ENCODE measurements at regions not wholly inside any gene's neighbourhood (a gene's known extent, or its start where the extent isn't known, plus 50 kb on each side); places are given as distances from the start of the nearest gene placed in this dataset.
"Not testable (repeated sequence)": the region's sequence is repeated elsewhere in the genome, so short reads cannot be mapped to it uniquely, and the experiment has no call there.

DNA sequence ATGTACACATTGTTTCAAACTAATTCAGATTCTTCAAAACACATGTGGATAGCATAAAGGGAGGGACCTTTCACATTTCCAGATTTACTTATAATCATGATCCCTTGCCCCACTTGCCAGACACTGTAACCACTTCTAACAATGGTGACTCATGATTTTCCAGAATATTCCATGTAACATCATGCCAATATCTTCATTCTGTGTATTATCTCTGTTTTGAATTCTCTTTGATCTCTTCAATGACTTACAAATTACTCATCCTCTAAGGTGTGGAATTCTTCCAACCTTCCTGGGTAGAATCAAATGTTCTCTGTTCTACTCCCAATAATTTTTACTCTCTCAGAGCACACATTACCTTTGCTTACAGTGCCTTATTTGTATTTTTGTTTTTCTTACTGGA is 517.1 kb downstream of the PCDH7 start:
- DNase-seq (ENCODE audit: low read depth), result no peak
- H3K4me3 ChIP-seq (ENCODE audit: low read depth, low read length), result no peak overlapping the region
- TF ChIP-seq, protein P1, sequence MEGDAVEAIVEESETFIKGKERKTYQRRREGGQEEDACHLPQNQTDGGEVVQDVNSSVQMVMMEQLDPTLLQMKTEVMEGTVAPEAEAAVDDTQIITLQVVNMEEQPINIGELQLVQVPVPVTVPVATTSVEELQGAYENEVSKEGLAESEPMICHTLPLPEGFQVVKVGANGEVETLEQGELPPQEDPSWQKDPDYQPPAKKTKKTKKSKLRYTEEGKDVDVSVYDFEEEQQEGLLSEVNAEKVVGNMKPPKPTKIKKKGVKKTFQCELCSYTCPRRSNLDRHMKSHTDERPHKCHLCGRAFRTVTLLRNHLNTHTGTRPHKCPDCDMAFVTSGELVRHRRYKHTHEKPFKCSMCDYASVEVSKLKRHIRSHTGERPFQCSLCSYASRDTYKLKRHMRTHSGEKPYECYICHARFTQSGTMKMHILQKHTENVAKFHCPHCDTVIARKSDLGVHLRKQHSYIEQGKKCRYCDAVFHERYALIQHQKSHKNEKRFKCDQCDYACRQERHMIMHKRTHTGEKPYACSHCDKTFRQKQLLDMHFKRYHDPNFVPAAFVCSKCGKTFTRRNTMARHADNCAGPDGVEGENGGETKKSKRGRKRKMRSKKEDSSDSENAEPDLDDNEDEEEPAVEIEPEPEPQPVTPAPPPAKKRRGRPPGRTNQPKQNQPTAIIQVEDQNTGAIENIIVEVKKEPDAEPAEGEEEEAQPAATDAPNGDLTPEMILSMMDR (conservative IDR thresholded peaks at IDR 0.05; ENCODE audit: low read depth, low read length), result no peak

DNA sequence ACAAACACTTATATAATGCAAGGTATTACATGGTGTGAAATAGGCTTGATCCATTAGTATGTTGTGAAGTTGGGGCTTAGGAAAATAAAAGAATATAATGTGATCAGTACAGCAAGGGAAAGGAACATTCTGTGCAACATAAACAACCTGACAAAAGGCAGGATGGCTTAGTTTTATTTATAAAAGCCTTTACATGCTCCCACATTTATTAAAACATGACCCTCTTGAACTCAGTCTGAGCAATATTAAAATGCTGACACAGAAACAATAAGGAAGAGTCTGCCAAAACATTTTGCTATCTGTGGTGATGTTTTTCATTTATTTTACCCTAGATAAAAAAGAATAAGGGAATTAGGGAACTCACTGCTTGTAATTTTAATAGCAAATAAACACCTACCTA is 519.7 kb downstream of the PCDH7 start:
- no peak overlapping the region for H3K4me3 ChIP-seq (ENCODE audit: low read depth, low read length)
- TF ChIP-seq, protein P1 (conservative IDR thresholded peaks at IDR 0.05; ENCODE audit: low read depth, low read length), result no peak
- DNase-seq (ENCODE audit: low read depth), result no peak

DNA sequence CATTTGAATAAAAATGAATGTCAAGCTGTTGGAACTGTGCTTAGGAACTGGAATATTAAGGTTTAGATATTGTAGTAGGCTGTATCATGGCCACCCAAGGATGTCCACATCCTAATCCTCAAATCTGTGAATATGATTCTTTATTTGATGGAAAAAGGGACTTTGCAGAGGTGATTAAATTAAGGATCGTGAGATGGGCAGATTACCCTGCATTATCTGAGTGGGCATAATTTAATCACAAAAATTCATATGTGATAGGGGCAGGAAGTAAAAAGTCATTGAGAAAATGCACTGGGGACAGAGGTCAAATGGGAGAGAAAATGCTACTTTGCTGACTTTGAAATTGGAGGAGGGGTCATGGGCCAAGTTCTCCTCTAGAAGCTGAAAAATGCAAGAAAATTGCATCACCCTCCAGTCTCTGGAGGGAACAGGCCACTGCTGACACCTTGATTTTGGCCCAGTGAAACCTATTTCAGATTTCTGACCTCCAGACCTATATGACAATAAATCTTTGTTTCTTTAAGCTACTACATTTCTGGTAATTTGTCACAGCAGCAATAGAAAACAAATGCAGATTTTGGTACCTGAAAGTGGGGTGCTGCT is 521.4 kb downstream of the PCDH7 start:
- no peak for DNase-seq (ENCODE audit: low read depth)
- H3K4me3 ChIP-seq (ENCODE audit: low read depth, low read length), result no peak overlapping the region
- TF ChIP-seq, protein P1 (conservative IDR thresholded peaks at IDR 0.05; ENCODE audit: low read depth, low read length), result no peak

DNA sequence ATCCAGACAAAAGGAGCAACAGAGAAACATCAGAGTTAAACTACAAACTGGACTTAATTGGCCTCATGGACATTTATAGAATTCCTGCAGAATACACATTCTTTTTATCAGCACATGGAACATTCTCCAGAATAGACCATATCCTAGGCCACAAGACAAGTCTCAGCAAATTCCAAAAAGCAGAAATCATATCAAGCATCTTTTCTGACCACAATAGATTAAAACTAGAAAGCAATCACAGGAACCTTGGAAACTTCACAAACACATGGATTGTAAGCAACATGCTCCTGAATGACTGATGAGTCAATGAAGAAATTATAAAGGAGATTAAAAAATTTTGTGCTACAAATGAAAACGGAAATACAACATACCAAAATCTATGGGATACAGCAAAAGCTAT is 526.7 kb downstream of the PCDH7 start:
- TF ChIP-seq, protein P1 (conservative IDR thresholded peaks at IDR 0.05; ENCODE audit: low read depth, low read length), result no peak
- no peak overlapping the region for H3K4me3 ChIP-seq (ENCODE audit: low read depth, low read length)
- DNase-seq (ENCODE audit: low read depth), result no peak

DNA sequence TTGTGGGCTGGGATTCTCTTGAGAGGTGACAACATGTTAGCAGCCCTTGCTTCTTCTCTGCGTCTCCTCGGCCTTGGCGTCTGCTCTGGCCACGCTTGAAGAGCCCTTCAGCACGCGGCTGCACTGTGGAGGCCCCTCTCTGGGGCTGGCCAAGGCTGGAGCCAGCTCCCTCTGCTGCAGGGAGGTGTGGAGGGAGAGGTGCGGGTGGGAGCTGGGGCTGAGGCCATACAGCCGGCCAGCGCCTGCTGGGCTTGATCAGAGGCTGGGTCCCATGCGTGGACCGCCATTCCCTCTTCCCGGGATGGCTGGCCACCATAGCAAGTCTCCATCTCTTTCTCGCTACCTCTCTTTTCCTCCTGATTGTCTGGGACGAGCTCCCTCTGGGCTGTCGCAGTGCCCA is 539.0 kb downstream of the PCDH7 start:
- DNase-seq (ENCODE audit: low read depth), result no peak
- H3K4me3 ChIP-seq (ENCODE audit: low read depth, low read length), result no peak overlapping the region
- TF ChIP-seq, protein P1 (conservative IDR thresholded peaks at IDR 0.05; ENCODE audit: low read depth, low read length), result no peak

DNA sequence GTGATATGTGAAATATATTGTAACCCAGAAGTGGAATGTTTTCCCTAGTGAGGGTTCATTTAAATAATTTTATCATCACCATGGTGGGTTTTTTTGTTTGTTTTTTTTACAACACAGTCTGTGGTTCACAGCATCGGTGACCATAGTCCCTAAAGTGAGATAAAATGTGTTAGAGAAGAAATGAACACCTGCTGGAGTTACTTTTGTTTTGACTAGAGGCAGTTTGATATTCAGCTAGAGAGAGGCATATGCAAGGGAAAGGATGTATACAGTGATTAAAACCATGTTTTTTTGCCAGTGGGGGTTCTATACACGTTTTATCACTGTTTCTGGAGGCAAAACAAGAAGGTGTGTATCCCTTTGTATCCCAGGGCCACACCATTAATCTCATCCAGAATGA is 541.5 kb downstream of the PCDH7 start:
- H3K4me3 ChIP-seq (ENCODE audit: low read depth, low read length), result no peak overlapping the region
- DNase-seq (ENCODE audit: low read depth), result no peak
- TF ChIP-seq, protein P1 (conservative IDR thresholded peaks at IDR 0.05; ENCODE audit: low read depth, low read length), result no peak

DNA sequence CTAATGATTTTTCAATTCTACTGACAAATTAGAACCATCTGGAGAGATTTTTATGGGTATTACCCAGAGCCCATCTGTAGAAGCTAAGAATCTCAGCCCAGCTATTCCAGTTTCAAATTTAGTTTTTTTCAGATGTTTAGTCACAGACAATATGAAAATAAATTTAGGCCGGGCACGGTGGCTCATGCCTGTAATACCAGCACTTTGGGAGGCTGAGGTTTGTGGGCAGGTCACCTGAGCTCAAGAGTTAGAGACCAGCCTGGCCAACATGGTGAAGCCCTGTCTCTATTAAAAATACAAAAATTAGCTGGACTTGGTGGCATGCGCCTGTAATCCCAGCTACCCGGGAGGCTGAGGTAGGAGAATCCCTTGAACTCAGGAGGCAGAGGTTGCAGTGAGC is 545.9 kb downstream of the PCDH7 start:
- not testable (repeated sequence) for H3K4me3 ChIP-seq (ENCODE audit: low read depth, low read length); DNase-seq (ENCODE audit: low read depth)
